Right cardiac atrium (tissue), 5 donors: ENCODE measurements at regions not wholly inside any gene's neighbourhood (a gene's known extent, or its start where the extent isn't known, plus 50 kb on each side); places are given as distances from the start of the nearest gene placed in this dataset.

Experiments used
- ATAC-seq, 2 donors: fragments of 200-7000 bp; cut with Tn5 transposase; one replicate each; pipeline versions ENCODE4 v1.8.0 to v1.9.1; 2020; ENCODE audit warnings: moderate library complexity in 2 of 2, mild to moderate bottlenecking in 1 of 2
- DNase-seq, 3 donors: peaks; one replicate each; pipeline ENCODE4 v3.0.0-alpha.2; 2020
- H3K27ac ChIP-seq: one replicate; pipeline ENCODE4 v1.5.1; 2013; ENCODE audit warnings: mild to moderate bottlenecking, low read length, control low read depth, moderate library complexity
- H3K27me3 ChIP-seq: one replicate; pipeline ENCODE4 v1.6.1; 2013; ENCODE audit not compliant: control insufficient read depth, insufficient read depth
- H3K4me1 ChIP-seq: one replicate; pipeline ENCODE4 v1.6.1; 2013; ENCODE audit warnings: low read length; ENCODE audit not compliant: control insufficient read depth, insufficient read depth
- H3K4me3 ChIP-seq: one replicate; pipeline ENCODE4 v1.5.1; 2013; ENCODE audit warnings: low read length, control low read depth
- H3K9me3 ChIP-seq: one replicate; pipeline ENCODE4 v1.6.1; 2013; ENCODE audit warnings: low read length; ENCODE audit not compliant: control insufficient read depth
- WGBS: extraction: QIAGEN DNeasy Blood & Tissue Kit; methylation state at CpG from one replicate; pipeline ENCODE4 v1.1.7; 2013; 5-methylcytosine and 5-hydroxymethylcytosine counted together
- intact Hi-C, 4 donors: fragments of 100-400 bp; cut with DNase I; formaldehyde crosslinking; loops; one replicate each; pipeline versions ENCODE4 v1.11.0 to v1.14.0; 2022 to 2023
- donor health status: healthy with polysubstance abuse.
- donor health status: DM: no; HTN: yes; CAD: no.
- donor health status: DM: no; HTN: no; CAD: no.
- donor health status: DM: no; HTN: yes; CAD: no; lungs with severe emphysema.
- donor health status: DM: yes; HTN: yes; CAD: no.

GRCh38 chr5:22947921-22948320, 94.8 kb upstream of the CDH12 start:
- ATAC-seq (no peak), DNase-seq (no peak)
- H3K27me3 ChIP-seq = no peaks in the 10 kb centered on the region
- no peak overlapping the region for H3K4me3 ChIP-seq
- 63% methylated on average over 1 of the region's 1 CpG for WGBS
- no peak overlapping the region for H3K27ac ChIP-seq
- no peaks in the 10 kb centered on the region for H3K4me1 ChIP-seq
- H3K9me3 ChIP-seq = no peaks in the 10 kb centered on the region
- intact Hi-C loops = no loop called here

- H3K27ac ChIP-seq = no peak overlapping the region
- no peak overlapping the region for H3K4me3 ChIP-seq
- no peaks in the 10 kb centered on the region for H3K27me3 ChIP-seq
- ATAC-seq (no peak), DNase-seq (no peak)
- H3K9me3 ChIP-seq = no peaks in the 10 kb centered on the region
- no peaks in the 10 kb centered on the region for H3K4me1 ChIP-seq
- intact Hi-C loops = no loop called here
- 78% methylated on average over 4 of the region's 4 CpGs for WGBS
Measured at GRCh38 chr5:22938362-22938761, 85.2 kb upstream of the CDH12 start.

GRCh38 chr5:22928821-22929482, 75.8 kb upstream of the CDH12 start:
- ATAC-seq = no peak
- WGBS = 31% methylated on average over 1 of the region's 1 CpG
- no peaks in the 10 kb centered on the region for H3K27me3 ChIP-seq

GRCh38 chr5:22926574-22926973, 73.4 kb upstream of the CDH12 start:
- 48% methylated on average over 1 of the region's 1 CpG for WGBS
- intact Hi-C loops = no loop called here

More at GRCh38 chr5:22928821-22929482, 75.8 kb upstream of the CDH12 start:
- no peak overlapping the region for H3K4me3 ChIP-seq
- H3K4me1 ChIP-seq = no peaks in the 10 kb centered on the region
- no peak for DNase-seq
- no peak overlapping the region for H3K27ac ChIP-seq
- no peaks in the 10 kb centered on the region for H3K9me3 ChIP-seq
- intact Hi-C loops = no loop called here

GRCh38 chr5:22918511-22918910, 65.4 kb upstream of the CDH12 start:
- 67% methylated on average over 4 of the region's 4 CpGs for WGBS
- no peaks in the 10 kb centered on the region for H3K4me1 ChIP-seq
- H3K4me3 ChIP-seq = no peak overlapping the region
- DNase-seq (no peak), ATAC-seq (no peak)
- no peak overlapping the region for H3K27ac ChIP-seq
- H3K27me3 ChIP-seq = no peaks in the 10 kb centered on the region
- no peaks in the 10 kb centered on the region for H3K9me3 ChIP-seq
- intact Hi-C loops = no loop called here

More at GRCh38 chr5:22926574-22926973, 73.4 kb upstream of the CDH12 start:
- Histone ChIP-seq H3K27ac (no peak overlapping the region), H3K4me1 (no peaks in the 10 kb centered on the region), H3K27me3 (no peaks in the 10 kb centered on the region), H3K9me3 (no peaks in the 10 kb centered on the region), H3K4me3 (no peak overlapping the region)
- ATAC-seq (no peak), DNase-seq (no peak)

- no peak overlapping the region for H3K27ac ChIP-seq
- H3K4me1 ChIP-seq = no peaks in the 10 kb centered on the region
- intact Hi-C loops = no loop called here
- ATAC-seq (no peak), DNase-seq (no peak)
- no peaks in the 10 kb centered on the region for H3K27me3 ChIP-seq
- H3K9me3 ChIP-seq = no peaks in the 10 kb centered on the region
- 76% methylated on average over 1 of the region's 1 CpG for WGBS
- no peak overlapping the region for H3K4me3 ChIP-seq
Measured at GRCh38 chr5:22916393-22916792, 63.2 kb upstream of the CDH12 start.

GRCh38 chr5:22911019-22911418, 57.9 kb upstream of the CDH12 start:
- no peak overlapping the region for H3K4me3 ChIP-seq
- no peak for ATAC-seq
- H3K9me3 ChIP-seq = no peaks in the 10 kb centered on the region
- no peak for DNase-seq
- H3K27ac ChIP-seq = no peak overlapping the region
- no peaks in the 10 kb centered on the region for H3K27me3 ChIP-seq
- intact Hi-C loops = no loop called here
- H3K4me1 ChIP-seq = no peaks in the 10 kb centered on the region

- DNase-seq (no peak), ATAC-seq (no peak)
- no peak overlapping the region for H3K4me3 ChIP-seq
- H3K27ac ChIP-seq = no peak overlapping the region
- 49% methylated on average over 1 of the region's 1 CpG for WGBS
- H3K4me1 ChIP-seq = no peaks in the 10 kb centered on the region
- no peaks in the 10 kb centered on the region for H3K9me3 ChIP-seq
- no peaks in the 10 kb centered on the region for H3K27me3 ChIP-seq
- intact Hi-C loops = no loop called here
Measured at GRCh38 chr5:22910523-22910922, 57.4 kb upstream of the CDH12 start.

- intact Hi-C loops = no loop called here
- ATAC-seq = no peak
Measured at GRCh38 chr5:22908586-22908985, 55.4 kb upstream of the CDH12 start.

GRCh38 chr5:22908129-22908528, 55.0 kb upstream of the CDH12 start:
- no peaks in the 10 kb centered on the region for H3K4me1 ChIP-seq
- DNase-seq = no peak
- ATAC-seq = no peak
- WGBS = 82% methylated on average over 1 of the region's 1 CpG
- no peaks in the 10 kb centered on the region for H3K9me3 ChIP-seq
- intact Hi-C loops = no loop called here
- H3K4me3 ChIP-seq = no peak overlapping the region
- H3K27ac ChIP-seq = no peak overlapping the region
- H3K27me3 ChIP-seq = no peaks in the 10 kb centered on the region

More at GRCh38 chr5:22908586-22908985, 55.4 kb upstream of the CDH12 start:
- no peaks in the 10 kb centered on the region for H3K4me1 ChIP-seq
- no peaks in the 10 kb centered on the region for H3K9me3 ChIP-seq
- no peaks in the 10 kb centered on the region for H3K27me3 ChIP-seq
- DNase-seq = no peak
- no peak overlapping the region for H3K4me3 ChIP-seq
- H3K27ac ChIP-seq = no peak overlapping the region
